K562 (cell line): ENCODE measurements at regions not wholly inside any gene's neighbourhood (a gene's known extent, or its start where the extent isn't known, plus 50 kb on each side); places are given as distances from the start of the nearest gene placed in this dataset.

Experiments
- ATAC-seq: fragments of 200-7000 bp; cut with Tn5 transposase; 3 replicates; pipeline ENCODE4 v1.9.1; 2020; ENCODE audit warnings: moderate library complexity
- BruUV-seq: library from RNA; stranded (reverse); fragments of 400-500 nt; replicated peaks from 2 replicates; lab custom pipeline; 2021; lab: Mats Ljungman, UMichigan
- CTCF ChIA-PET: fragments of 300-600 bp; formaldehyde crosslinking; extraction: SDS; loops from one replicate; lab custom pipeline; 2021; ENCODE audit warnings: low intra/inter-chr PET ratio; lab: Yijun Ruan, JAX
- POLR2A ChIA-PET: fragments of 300-600, 350-650 bp; sonication (Branson Sonifier 250); formaldehyde crosslinking; extraction: SDS; loops from one replicate; lab custom pipeline; 2021; ENCODE audit warnings: antibody characterized with exemption, inconsistent platforms; lab: Yijun Ruan, JAX
- DNase-seq, 4 experiments: peaks; one replicate each; pipeline versions ENCODE4 v3.0.0 to v3.0.0-alpha.2; 2011 to 2018; ENCODE audit warnings: low spot score in 3 of 4, mixed read lengths in 3 of 4; ENCODE audit errors: extremely low read depth in 1 of 4
- FAIRE-seq: peaks from 2 replicates; lab custom pipeline; 2011; peaks lifted over from hg19 to GRCh38; lab: Jason Lieb, UNC
- H2AFZ ChIP-seq: 2 replicates; pipeline ENCODE4 v1.6.0; 2011; ENCODE audit warnings: low read depth, low read length, control low read depth, inconsistent platforms
- H3K27ac ChIP-seq: fragments of 200-600 bp; 3 replicates; pipeline ENCODE4 v1.8.0; 2011; ENCODE audit warnings: low read depth, mild to moderate bottlenecking, control low read depth, inconsistent platforms, low read length, moderate library complexity, mixed read lengths; ENCODE audit errors: extremely low read depth
- H3K27me3 ChIP-seq, 2 experiments: fragments of 300-600 bp in 1 of 2; 2 replicates in 1 of 2; 3 replicates in 1 of 2; pipeline versions ENCODE4 v1.6.0 to v1.8.0; 2011; ENCODE audit warnings: inconsistent platforms in 2 of 2, low read length in 2 of 2, mild to moderate bottlenecking in 1 of 2, mixed read lengths in 1 of 2, moderate library complexity in 1 of 2; ENCODE audit not compliant: control insufficient read depth in 2 of 2, insufficient read depth in 2 of 2
- H3K36me3 ChIP-seq: fragments of 300-600 bp; 3 replicates; pipeline ENCODE4 v1.8.0; 2011; ENCODE audit warnings: mild to moderate bottlenecking, low read length, inconsistent platforms; ENCODE audit not compliant: control insufficient read depth, insufficient read depth
- H3K4me1 ChIP-seq, 2 experiments: fragments of 200-600 bp in 1 of 2; replicated peaks in 1 of 2; 2 replicates in 1 of 2; 3 replicates in 1 of 2; pipeline versions ENCODE4 v1.5.1 to v1.8.0; 2011; ENCODE audit warnings: inconsistent platforms in 2 of 2, low read length in 2 of 2, mild to moderate bottlenecking in 1 of 2, mixed read lengths in 1 of 2, moderate library complexity in 1 of 2; ENCODE audit not compliant: control insufficient read depth in 2 of 2, insufficient read depth in 2 of 2
- H3K4me2 ChIP-seq: 2 replicates; pipeline ENCODE4 v1.6.1; 2011; ENCODE audit warnings: low read length, control low read depth, inconsistent platforms, mixed read lengths; ENCODE audit not compliant: insufficient read depth
- H3K4me3 ChIP-seq: fragments of 200-600 bp; sonication (generic), shearing (Covaris generic); 2 replicates; pipeline ENCODE4 v1.5.1; 2016; ENCODE audit warnings: control low read depth, inconsistent platforms
- H3K79me2 ChIP-seq: fragments of 200-600 bp; 3 replicates; pipeline ENCODE4 v1.8.0; 2011; ENCODE audit warnings: low read length, inconsistent platforms; ENCODE audit not compliant: control insufficient read depth, insufficient read depth
- H3K9ac ChIP-seq, 2 experiments: 2 replicates each; pipeline versions ENCODE4 v1.6.0 to v1.6.1; 2011; ENCODE audit warnings: low read depth in 2 of 2, low read length in 2 of 2, control low read depth in 1 of 2, inconsistent platforms in 1 of 2, mild to moderate bottlenecking in 1 of 2, mixed read lengths in 1 of 2; ENCODE audit not compliant: insufficient read depth in 1 of 2
- H3K9me1 ChIP-seq: one replicate; pipeline ENCODE4 v1.6.0; 2011; ENCODE audit warnings: inconsistent platforms, mild to moderate bottlenecking, low read length, moderate library complexity; ENCODE audit not compliant: control insufficient read depth, insufficient read depth
- H3K9me3 ChIP-seq: replicated peaks from 2 replicates; pipeline ENCODE4 v1.5.1; 2011; ENCODE audit warnings: low read depth, low read length, inconsistent platforms; ENCODE audit not compliant: control insufficient read depth, insufficient read depth
- H4K20me1 ChIP-seq: replicated peaks from 2 replicates; pipeline ENCODE4 v1.6.1; 2011; ENCODE audit warnings: low read length, inconsistent platforms, mixed read lengths; ENCODE audit not compliant: control insufficient read depth, insufficient read depth
- CC2D1A ChIP-seq: fragments of 450-650 bp; IDR thresholded peaks from 2 replicates; pipeline ENCODE4 v1.6.1; 2017; ENCODE audit warnings: mild to moderate bottlenecking
- CCAR2 ChIP-seq: fragments of 200-400 bp; formaldehyde crosslinking; IDR thresholded peaks from 2 replicates; pipeline ENCODE4 v1.6.1; 2017; ENCODE audit warnings: mild to moderate bottlenecking, low read depth, low read length
- HLTF ChIP-seq: fragments of 450-650 bp; IDR thresholded peaks from 2 replicates; pipeline ENCODE4 v1.6.1; 2016
- HNRNPL ChIP-seq: fragments of 200-400 bp; formaldehyde crosslinking; IDR thresholded peaks from 2 replicates; pipeline ENCODE4 v1.6.1; 2017; ENCODE audit warnings: low read depth, mild to moderate bottlenecking, low read length
- POLR3G ChIP-seq: IDR thresholded peaks from 2 replicates; pipeline ENCODE4 v1.6.1; 2011; ENCODE audit not compliant: insufficient read length, insufficient replicate concordance; ENCODE audit errors: extremely low read depth
- PYGO2 ChIP-seq: fragments of 450-650 bp; IDR thresholded peaks from 2 replicates; pipeline ENCODE4 v1.6.1; 2016; ENCODE audit warnings: mild to moderate bottlenecking, missing genetic modification characterization, moderate library complexity, missing compliant biosample characterization
- RBM25 ChIP-seq: fragments of 200-400 bp; formaldehyde crosslinking; IDR thresholded peaks from 2 replicates; pipeline ENCODE4 v1.6.1; 2018; ENCODE audit warnings: low read length, low read depth, moderate library complexity; ENCODE audit not compliant: severe bottlenecking
- RHOXF2B ChIP-seq: fragments of 250-450 bp; sonication (Bioruptor Pico); conservative IDR thresholded peaks from 2 replicates; pipeline ENCODE4 v1.5.1; 2021
- ZNF76 ChIP-seq: fragments of 250-450 bp; sonication (Bioruptor Pico); IDR thresholded peaks from 2 replicates; pipeline ENCODE4 v1.4.0; 2020; ENCODE audit warnings: mild to moderate bottlenecking, moderate library complexity, borderline replicate concordance
- WGBS: fragments of 100-300 bp; shearing (Covaris generic); methylation state at CpG from one replicate; pipeline ENCODE4 v1.1.6; 2016; ENCODE audit warnings: low coverage, mixed read lengths; ENCODE audit not compliant: insufficient coverage; ENCODE audit errors: missing lambda C conversion rate; 5-methylcytosine and 5-hydroxymethylcytosine counted together
- in situ Hi-C: fragments of 300-500 bp; cut with MboI; formaldehyde crosslinking; loops from 4 replicates; pipeline ENCODE4 v1.15.0; 2018; ENCODE audit warnings: inconsistent platforms, mixed read lengths
- intact Hi-C: fragments of 100-400 bp; cut with micrococcal nuclease; formaldehyde crosslinking; loops from 2 replicates; pipeline ENCODE4 v1.14.2; 2022
- TF ChIP-seq, protein P1 (sequence below), 2 experiments: fragments of 200-800 bp in 1 of 2; sonication (Bioruptor generic) in 1 of 2; sonication (generic) in 1 of 2; formaldehyde crosslinking in 1 of 2; IDR thresholded peaks in 1 of 2; conservative IDR thresholded peaks in 1 of 2; 2 replicates each; pipeline versions ENCODE4 v1.5.0 to v1.6.1; 2016 to 2020; ENCODE audit warnings: missing compliant biosample characterization in 1 of 2, missing genetic modification characterization in 1 of 2, missing genetic modification reagents in 1 of 2
- TF ChIP-seq, protein P2 (sequence below): fragments of 450-650 bp; IDR thresholded peaks from 2 replicates; pipeline ENCODE4 v1.6.1; 2016; ENCODE audit warnings: missing biosample characterization, missing genetic modification characterization
- TF ChIP-seq, protein P3 (sequence below): IDR thresholded peaks from 2 replicates; pipeline ENCODE4 v1.6.1; 2012; ENCODE audit warnings: low read depth, low read length, improper control_type of control experiment, borderline replicate concordance
- TF ChIP-seq, protein P4 (sequence below), 3 experiments: fragments of 200-800 bp in 1 of 3; sonication (Bioruptor generic) in 1 of 3; sonication (generic) in 1 of 3; formaldehyde crosslinking in 1 of 3; IDR thresholded peaks; 2 replicates each; pipeline versions ENCODE4 v1.6.1 to v1.8.0; 2016 to 2022; ENCODE audit warnings: mild to moderate bottlenecking in 2 of 3, missing compliant biosample characterization in 2 of 3, missing genetic modification characterization in 2 of 3, missing genetic modification reagents in 1 of 3
- TF ChIP-seq, protein P5 (sequence below): fragments of 450-650 bp; IDR thresholded peaks from one replicate; pipeline ENCODE4 v1.6.1; 2018; ENCODE audit warnings: mild to moderate bottlenecking, moderate library complexity; ENCODE audit not compliant: partially characterized antibody
- TF ChIP-seq, protein P6 (sequence below): fragments of 450-650 bp; formaldehyde crosslinking; IDR thresholded peaks from 2 replicates; pipeline ENCODE4 v1.4.0; 2020; ENCODE audit warnings: mild to moderate bottlenecking

DNA sequence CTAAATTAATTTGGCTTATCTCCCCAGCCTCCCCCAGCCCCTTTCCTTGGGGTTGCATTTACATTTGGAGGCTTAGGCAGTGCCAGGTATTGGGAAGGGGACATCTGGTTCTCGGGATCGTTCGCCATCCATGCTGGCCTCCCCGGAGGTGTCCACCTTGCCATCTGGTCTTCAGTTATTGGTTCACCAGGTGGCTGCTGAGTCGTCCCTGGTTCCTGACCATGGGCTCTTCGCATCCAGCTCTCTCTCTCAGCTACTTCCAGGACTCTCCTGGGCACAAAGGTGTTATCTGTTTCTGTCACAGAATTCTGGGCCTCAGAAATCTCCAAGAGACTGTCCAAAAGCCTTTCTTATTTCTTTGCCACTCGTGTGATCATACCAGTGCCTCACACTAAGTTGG, 75.4 kb upstream of the SCOC start:
- DNase-seq, result no peak
- CTCF ChIA-PET, result no interaction called here
- Histone ChIP-seq H3K27ac (no peak overlapping the region), H3K27me3 (peaks cover 5 to 9% of the 10 kb centered on the region in 2 experiments; a peak in 2 of 5 replicates), H4K20me1 (no peaks in the 10 kb centered on the region), H3K9me1 (no peaks in the 10 kb centered on the region), H3K4me2 (no peak overlapping the region), H3K9ac (no peak overlapping the region), H3K4me1 (no peaks in the 10 kb centered on the region), H3K9me3 (no peaks in the 10 kb centered on the region), H3K4me3 (no peak overlapping the region), H3K79me2 (no peaks in the 10 kb centered on the region), H2AFZ (no peak overlapping the region), H3K36me3 (no peaks in the 10 kb centered on the region)
- intact Hi-C loops, result no loop called here
- no peak for FAIRE-seq
- ATAC-seq, result no peak
- BruUV-seq, result no TSS peak
- POLR2A ChIA-PET, result no interaction called here
- in situ Hi-C loops, result no loop called here
- 1% methylated on average over 7 of the region's 7 CpGs for WGBS
- TF ChIP-seq, protein P1, sequence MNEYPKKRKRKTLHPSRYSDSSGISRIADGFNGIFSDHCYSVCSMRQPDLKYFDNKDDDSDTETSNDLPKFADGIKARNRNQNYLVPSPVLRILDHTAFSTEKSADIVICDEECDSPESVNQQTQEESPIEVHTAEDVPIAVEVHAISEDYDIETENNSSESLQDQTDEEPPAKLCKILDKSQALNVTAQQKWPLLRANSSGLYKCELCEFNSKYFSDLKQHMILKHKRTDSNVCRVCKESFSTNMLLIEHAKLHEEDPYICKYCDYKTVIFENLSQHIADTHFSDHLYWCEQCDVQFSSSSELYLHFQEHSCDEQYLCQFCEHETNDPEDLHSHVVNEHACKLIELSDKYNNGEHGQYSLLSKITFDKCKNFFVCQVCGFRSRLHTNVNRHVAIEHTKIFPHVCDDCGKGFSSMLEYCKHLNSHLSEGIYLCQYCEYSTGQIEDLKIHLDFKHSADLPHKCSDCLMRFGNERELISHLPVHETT (CRISPR knock-in tag; conservative IDR thresholded peaks at IDR 0.05 in 1 of 2, IDR thresholded peaks at IDR 0.05 in 1 of 2), result no peak
- TF ChIP-seq PYGO2 (tag) (no peak), CC2D1A (no peak), POLR3G (no peak), RBM25 (no peak), RHOXF2B (no peak), HNRNPL (no peak), CCAR2 (no peak), ZNF76 (CRISPR knock-in tag) (no peak), HLTF (no peak)
- TF ChIP-seq, protein P2, sequence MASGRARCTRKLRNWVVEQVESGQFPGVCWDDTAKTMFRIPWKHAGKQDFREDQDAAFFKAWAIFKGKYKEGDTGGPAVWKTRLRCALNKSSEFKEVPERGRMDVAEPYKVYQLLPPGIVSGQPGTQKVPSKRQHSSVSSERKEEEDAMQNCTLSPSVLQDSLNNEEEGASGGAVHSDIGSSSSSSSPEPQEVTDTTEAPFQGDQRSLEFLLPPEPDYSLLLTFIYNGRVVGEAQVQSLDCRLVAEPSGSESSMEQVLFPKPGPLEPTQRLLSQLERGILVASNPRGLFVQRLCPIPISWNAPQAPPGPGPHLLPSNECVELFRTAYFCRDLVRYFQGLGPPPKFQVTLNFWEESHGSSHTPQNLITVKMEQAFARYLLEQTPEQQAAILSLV, result no peak
- TF ChIP-seq, protein P3, sequence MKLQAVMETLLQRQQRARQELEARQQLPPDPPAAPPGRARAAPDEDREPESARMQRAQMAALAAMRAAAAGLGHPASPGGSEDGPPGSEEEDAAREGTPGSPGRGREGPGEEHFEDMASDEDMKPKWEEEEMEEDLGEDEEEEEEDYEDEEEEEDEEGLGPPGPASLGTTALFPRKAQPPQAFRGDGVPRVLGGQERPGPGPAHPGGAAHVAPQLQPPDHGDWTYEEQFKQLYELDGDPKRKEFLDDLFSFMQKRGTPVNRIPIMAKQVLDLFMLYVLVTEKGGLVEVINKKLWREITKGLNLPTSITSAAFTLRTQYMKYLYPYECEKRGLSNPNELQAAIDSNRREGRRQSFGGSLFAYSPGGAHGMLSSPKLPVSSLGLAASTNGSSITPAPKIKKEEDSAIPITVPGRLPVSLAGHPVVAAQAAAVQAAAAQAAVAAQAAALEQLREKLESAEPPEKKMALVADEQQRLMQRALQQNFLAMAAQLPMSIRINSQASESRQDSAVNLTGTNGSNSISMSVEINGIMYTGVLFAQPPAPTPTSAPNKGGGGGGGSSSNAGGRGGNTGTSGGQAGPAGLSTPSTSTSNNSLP, result no peak
- TF ChIP-seq, protein P4, sequence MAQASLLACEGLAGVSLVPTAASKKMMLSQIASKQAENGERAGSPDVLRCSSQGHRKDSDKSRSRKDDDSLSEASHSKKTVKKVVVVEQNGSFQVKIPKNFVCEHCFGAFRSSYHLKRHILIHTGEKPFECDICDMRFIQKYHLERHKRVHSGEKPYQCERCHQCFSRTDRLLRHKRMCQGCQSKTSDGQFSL (CRISPR knock-in tag; IDR thresholded peaks at IDR 0.05), result no peak
- TF ChIP-seq, protein P4 (tag; IDR thresholded peaks at IDR 0.05), result no peak
- TF ChIP-seq, protein P5, sequence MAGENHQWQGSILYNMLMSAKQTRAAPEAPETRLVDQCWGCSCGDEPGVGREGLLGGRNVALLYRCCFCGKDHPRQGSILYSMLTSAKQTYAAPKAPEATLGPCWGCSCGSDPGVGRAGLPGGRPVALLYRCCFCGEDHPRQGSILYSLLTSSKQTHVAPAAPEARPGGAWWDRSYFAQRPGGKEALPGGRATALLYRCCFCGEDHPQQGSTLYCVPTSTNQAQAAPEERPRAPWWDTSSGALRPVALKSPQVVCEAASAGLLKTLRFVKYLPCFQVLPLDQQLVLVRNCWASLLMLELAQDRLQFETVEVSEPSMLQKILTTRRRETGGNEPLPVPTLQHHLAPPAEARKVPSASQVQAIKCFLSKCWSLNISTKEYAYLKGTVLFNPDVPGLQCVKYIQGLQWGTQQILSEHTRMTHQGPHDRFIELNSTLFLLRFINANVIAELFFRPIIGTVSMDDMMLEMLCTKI, result no peak
- TF ChIP-seq, protein P6, sequence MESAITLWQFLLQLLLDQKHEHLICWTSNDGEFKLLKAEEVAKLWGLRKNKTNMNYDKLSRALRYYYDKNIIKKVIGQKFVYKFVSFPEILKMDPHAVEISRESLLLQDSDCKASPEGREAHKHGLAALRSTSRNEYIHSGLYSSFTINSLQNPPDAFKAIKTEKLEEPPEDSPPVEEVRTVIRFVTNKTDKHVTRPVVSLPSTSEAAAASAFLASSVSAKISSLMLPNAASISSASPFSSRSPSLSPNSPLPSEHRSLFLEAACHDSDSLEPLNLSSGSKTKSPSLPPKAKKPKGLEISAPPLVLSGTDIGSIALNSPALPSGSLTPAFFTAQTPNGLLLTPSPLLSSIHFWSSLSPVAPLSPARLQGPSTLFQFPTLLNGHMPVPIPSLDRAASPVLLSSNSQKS (CRISPR knock-in tag), result no peak
